Keratinocyte (primary cell): ENCODE measurements at regions not wholly inside any gene's neighbourhood (a gene's known extent, or its start where the extent isn't known, plus 50 kb on each side); places are given as distances from the start of the nearest gene placed in this dataset.

Experiments
- DNase-seq: peaks from one replicate; pipeline ENCODE4 v3.0.0-alpha.2; 2011; ENCODE audit warnings: low read depth, missing footprints, low spot score
- FAIRE-seq: peaks from 2 replicates; lab custom pipeline; 2011; peaks lifted over from hg19 to GRCh38; lab: Jason Lieb, UNC
- H2AFZ ChIP-seq: 2 replicates; pipeline ENCODE4 v1.6.0; 2012; ENCODE audit warnings: low read length, control low read depth, inconsistent platforms; ENCODE audit not compliant: control insufficient read depth
- H3K27ac ChIP-seq: 2 replicates; pipeline ENCODE4 v1.5.1; 2011; ENCODE audit warnings: low read length; ENCODE audit not compliant: control insufficient read depth, insufficient read depth
- H3K27me3 ChIP-seq: 3 replicates; pipeline ENCODE4 v1.6.0; 2011; ENCODE audit warnings: low read length; ENCODE audit not compliant: control insufficient read depth, insufficient read depth; ENCODE audit errors: extremely low read depth
- H3K36me3 ChIP-seq, 2 experiments: 2 replicates in 1 of 2; 3 replicates in 1 of 2; pipeline ENCODE4 v1.5.1; 2011; ENCODE audit warnings: low read length in 2 of 2, mild to moderate bottlenecking in 1 of 2; ENCODE audit not compliant: control insufficient read depth in 2 of 2, insufficient read depth in 2 of 2; ENCODE audit errors: extremely low read depth in 1 of 2
- H3K4me1 ChIP-seq: 3 replicates; pipeline ENCODE4 v1.5.1; 2011; ENCODE audit warnings: low read length; ENCODE audit not compliant: control insufficient read depth, insufficient read depth; ENCODE audit errors: extremely low read depth
- H3K4me2 ChIP-seq: 3 replicates; pipeline ENCODE4 v1.6.0; 2011; ENCODE audit warnings: low read depth, low read length; ENCODE audit not compliant: control insufficient read depth, insufficient read depth; ENCODE audit errors: extremely low read depth
- H3K4me3 ChIP-seq, 3 experiments: fragments of 200-600 bp in 1 of 3; sonication (generic) in 1 of 3; 2 replicates in 2 of 3; 3 replicates in 1 of 3; pipeline ENCODE4 v1.5.1; 2011 to 2016; ENCODE audit warnings: low read length in 3 of 3, mild to moderate bottlenecking in 3 of 3, control low read depth in 2 of 3, inconsistent platforms in 1 of 3, low read depth in 1 of 3, mixed read lengths in 1 of 3, mixed run types in 1 of 3, moderate library complexity in 1 of 3; ENCODE audit not compliant: control insufficient read depth in 2 of 3, insufficient read depth in 2 of 3; ENCODE audit errors: extremely low read depth in 1 of 3
- H3K79me2 ChIP-seq: 2 replicates; pipeline ENCODE4 v1.6.0; 2012; ENCODE audit warnings: low read length; ENCODE audit not compliant: control insufficient read depth, insufficient read depth
- H3K9ac ChIP-seq: 3 replicates; pipeline ENCODE4 v1.6.0; 2011; ENCODE audit warnings: low read length; ENCODE audit not compliant: control insufficient read depth, insufficient read depth; ENCODE audit errors: extremely low read depth
- H3K9me1 ChIP-seq: 3 replicates; pipeline ENCODE4 v1.6.0; 2011; ENCODE audit warnings: low read length; ENCODE audit not compliant: control insufficient read depth, insufficient read depth; ENCODE audit errors: extremely low read depth
- H3K9me3 ChIP-seq: 2 replicates; pipeline ENCODE4 v1.5.1; 2012; ENCODE audit warnings: low read depth, low read length; ENCODE audit not compliant: control insufficient read depth
- H4K20me1 ChIP-seq: 3 replicates; pipeline ENCODE4 v1.6.0; 2011; ENCODE audit warnings: low read length; ENCODE audit not compliant: control insufficient read depth, insufficient read depth; ENCODE audit errors: extremely low read depth
- CTCF ChIP-seq, 3 experiments: IDR thresholded peaks in 1 of 3; conservative IDR thresholded peaks in 1 of 3; optimal IDR thresholded peaks in 1 of 3; 2 replicates in 2 of 3; 3 replicates in 1 of 3; pipeline versions ENCODE3 to v1.5.1; 2011; ENCODE audit warnings: low read length in 3 of 3, mild to moderate bottlenecking in 3 of 3, moderate library complexity in 2 of 3, control low read depth in 1 of 3, inconsistent platforms in 1 of 3; ENCODE audit not compliant: insufficient read depth in 2 of 3; ENCODE audit errors: extremely low read depth in 1 of 3
- EZH2 ChIP-seq: IDR thresholded peaks from one replicate; pipeline ENCODE4 v1.6.1; 2012; ENCODE audit warnings: inconsistent platforms, mild to moderate bottlenecking, low read length, moderate library complexity
- dilution Hi-C: fragments of 300-500 bp; cut with MboI; formaldehyde crosslinking; loops from one replicate; pipeline ENCODE4 v1.7.0; 2020; ENCODE audit warnings: low sequenced_read_pairs; ENCODE audit not compliant: extremely low pct_ligation_motif_present

- dilution Hi-C loops, result no loop called here
- Histone ChIP-seq H3K4me1 (peaks cover 3% of the 10 kb centered on the region), H3K4me2 (no peak overlapping the region), H3K9me3 (no peaks in the 10 kb centered on the region), H3K9ac (no peak overlapping the region), H3K36me3 (no peaks in the 10 kb centered on the region), H3K27ac (no peak overlapping the region), H2AFZ (no peak overlapping the region), H3K27me3 (peaks cover 9% of the 10 kb centered on the region), H4K20me1 (no peaks in the 10 kb centered on the region), H3K9me1 (no peaks in the 10 kb centered on the region), H3K79me2 (no peaks in the 10 kb centered on the region), H3K4me3 (no peak overlapping the region)
- DNase-seq (no peak), FAIRE-seq (no peak)
- no peak for TF ChIP-seq EZH2
- peak; percentile 33 to 42 (median 39) for TF ChIP-seq CTCF (optimal IDR thresholded peaks at IDR 0.05 in 1 of 3, IDR thresholded peaks at IDR 0.05 in 1 of 3, conservative IDR thresholded peaks at IDR 0.05 in 1 of 3; ENCODE audit: extremely low read depth in 1 of 3, insufficient read depth in 2 of 3, low read length in 3 of 3)
Measured at GRCh38 chr5:66239034-66239433, 94.9 kb downstream of the SREK1 start.

- Histone ChIP-seq H3K9ac (no peak overlapping the region), H3K4me1 (peaks cover 5% of the 10 kb centered on the region), H4K20me1 (no peaks in the 10 kb centered on the region), H3K79me2 (no peaks in the 10 kb centered on the region), H3K27ac (no peak overlapping the region), H3K36me3 (no peaks in the 10 kb centered on the region), H3K4me3 (no peak overlapping the region), H3K27me3 (peaks cover 6% of the 10 kb centered on the region), H3K9me3 (no peaks in the 10 kb centered on the region), H3K4me2 (no peak overlapping the region), H3K9me1 (no peaks in the 10 kb centered on the region), H2AFZ (no peak overlapping the region)
- DNase-seq (no peak), FAIRE-seq (no peak)
- no peak for TF ChIP-seq CTCF (optimal IDR thresholded peaks at IDR 0.05 in 1 of 3, IDR thresholded peaks at IDR 0.05 in 1 of 3, conservative IDR thresholded peaks at IDR 0.05 in 1 of 3; ENCODE audit: extremely low read depth in 1 of 3, insufficient read depth in 2 of 3, low read length in 3 of 3)
- no peak for TF ChIP-seq EZH2
- dilution Hi-C loops, result no loop called here
Measured at GRCh38 chr5:66241136-66241825, 97.2 kb downstream of the SREK1 start.
